ENCODE measurements at regions not wholly inside any gene's neighbourhood (a gene's known extent, or its start where the extent isn't known, plus 50 kb on each side); places are given as distances from the start of the nearest gene placed in this dataset.

DNA sequence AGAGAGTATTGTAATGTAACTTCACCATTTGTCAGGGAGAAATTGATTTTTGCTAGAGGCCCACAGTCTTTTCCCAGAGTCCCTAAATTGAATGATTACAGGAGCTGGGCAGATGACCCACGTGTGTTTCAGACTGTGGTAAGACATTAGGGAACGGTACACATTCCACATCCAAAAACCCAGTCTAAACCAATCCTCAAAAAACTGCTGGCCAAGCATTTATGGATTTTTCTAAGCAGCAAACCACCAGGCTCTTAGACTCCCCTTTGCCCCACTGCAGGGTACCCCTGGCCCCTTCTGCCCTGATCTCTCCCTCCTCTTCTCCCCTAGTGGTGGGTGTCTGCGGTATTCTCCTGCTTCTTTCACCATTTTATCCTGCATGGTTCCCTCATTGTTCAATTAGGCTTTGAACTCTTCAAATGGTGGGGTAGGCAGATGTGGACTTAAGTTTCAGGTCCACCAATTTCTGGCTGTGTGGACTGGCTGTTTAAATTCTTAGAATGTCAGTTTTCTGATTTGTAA, 135.5 kb upstream of the SORCS3 start:
- DNase-seq (ENCODE audit: low read depth in 2 of 2, low spot score in 1 of 2) = no peak

DNA sequence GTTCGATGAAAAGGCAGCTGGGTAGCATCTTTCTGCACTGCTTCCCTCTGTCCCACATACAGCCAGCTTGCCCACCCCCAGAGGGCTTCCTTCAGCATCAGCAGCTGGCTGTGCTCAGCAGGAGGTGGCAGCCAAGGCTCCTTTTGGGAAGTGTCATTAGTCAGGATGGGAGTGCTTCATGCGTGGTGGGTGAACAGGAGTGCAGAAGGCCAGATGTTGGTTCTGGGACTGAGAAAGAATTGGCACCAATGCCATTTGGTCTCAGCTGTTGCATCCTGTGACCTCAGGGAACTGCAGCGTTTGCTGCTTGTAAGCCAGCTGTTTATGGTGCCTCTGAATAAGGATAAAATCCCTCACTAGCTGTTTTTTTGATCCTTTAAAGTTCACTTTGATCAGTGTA, 131.1 kb upstream of the SORCS3 start:
- DNase-seq (ENCODE audit: low read depth in 2 of 2, low spot score in 1 of 2) = no peak

- DNase-seq (ENCODE audit: low read depth in 2 of 2, low spot score in 1 of 2) = no peak
These were observed 130.4 kb upstream of the SORCS3 start for GRCh38 chr10:104510644-104511043.

- no peak for DNase-seq (ENCODE audit: low read depth in 2 of 2, low spot score in 1 of 2)
These were observed 128.3 kb upstream of the SORCS3 start for GRCh38 chr10:104512800-104513199.

- DNase-seq (ENCODE audit: low read depth in 2 of 2, low spot score in 1 of 2) = no peak
These were observed 125.4 kb upstream of the SORCS3 start for GRCh38 chr10:104515678-104516199.

GRCh38 chr10:104516986-104517385, 124.1 kb upstream of the SORCS3 start:
- DNase-seq (ENCODE audit: low read depth in 2 of 2, low spot score in 1 of 2) = no peak

DNA sequence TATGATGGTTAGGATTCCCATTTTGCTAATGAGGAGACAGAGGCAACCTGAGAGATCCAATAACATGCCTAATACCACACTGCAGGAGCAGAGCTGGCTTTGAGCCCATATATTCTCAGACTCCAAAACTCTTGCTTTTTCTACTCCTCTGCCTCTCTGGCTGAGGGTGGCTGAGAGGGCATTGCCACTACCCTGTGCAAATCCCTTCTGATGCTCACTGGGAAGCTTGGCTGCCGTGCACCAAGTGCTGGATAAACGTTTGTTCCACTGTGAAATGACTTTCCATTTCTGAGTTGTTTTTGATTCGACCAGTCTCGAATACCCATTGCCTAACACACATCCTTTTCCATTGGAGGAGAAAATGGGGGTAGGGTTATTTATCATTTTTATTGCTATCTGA, 123.1 kb upstream of the SORCS3 start:
- no peak for DNase-seq (ENCODE audit: low read depth in 2 of 2, low spot score in 1 of 2)

- no peak for DNase-seq (ENCODE audit: low read depth in 2 of 2, low spot score in 1 of 2)
These were observed 122.2 kb upstream of the SORCS3 start for GRCh38 chr10:104518891-104519290.

DNA sequence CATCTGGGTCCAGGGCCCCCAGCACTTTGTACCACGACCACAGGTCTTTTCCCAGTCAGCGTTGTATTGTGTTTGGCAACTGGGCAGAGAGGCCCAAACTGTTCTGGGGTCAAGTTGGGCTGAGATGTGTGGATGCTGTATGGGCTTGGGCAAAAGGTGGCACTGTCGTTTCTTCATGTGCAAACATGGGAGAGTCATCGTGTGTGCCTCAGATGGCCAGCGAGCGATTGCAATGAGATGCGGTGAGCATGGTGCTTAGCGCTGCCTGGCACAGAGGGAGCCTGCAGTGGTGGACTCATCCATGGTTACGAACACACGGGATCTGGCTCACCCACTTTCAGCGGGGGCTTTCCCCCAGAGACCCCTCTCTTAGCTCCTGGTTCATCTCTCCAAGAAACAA, 120.4 kb upstream of the SORCS3 start:
- no peak for DNase-seq (ENCODE audit: low read depth in 2 of 2, low spot score in 1 of 2)

GRCh38 chr10:104521901-104522694, 119.0 kb upstream of the SORCS3 start:
- no peak for DNase-seq (ENCODE audit: low read depth in 2 of 2, low spot score in 1 of 2)

DNA sequence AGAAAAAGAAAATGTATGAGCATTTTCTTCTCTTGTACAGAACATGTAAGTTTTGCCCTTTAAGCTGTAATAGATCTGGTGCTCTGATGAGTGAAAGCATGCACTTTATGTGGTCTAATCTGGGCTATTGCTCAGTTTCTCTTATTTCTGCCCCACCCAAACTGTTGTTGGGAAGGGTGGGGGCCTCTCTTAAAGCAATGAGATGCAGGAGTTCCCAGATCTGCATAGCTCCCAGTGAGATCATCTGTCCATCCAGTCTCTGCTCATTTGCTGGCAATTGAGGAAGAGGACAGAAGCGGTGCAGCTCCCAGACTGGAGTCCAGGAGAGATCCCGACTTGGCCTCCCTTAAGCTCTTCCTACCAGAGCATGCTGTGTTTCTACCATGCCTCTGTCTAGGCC, 114.9 kb upstream of the SORCS3 start:
- no peak for DNase-seq (ENCODE audit: low read depth in 2 of 2, low spot score in 1 of 2)

DNA sequence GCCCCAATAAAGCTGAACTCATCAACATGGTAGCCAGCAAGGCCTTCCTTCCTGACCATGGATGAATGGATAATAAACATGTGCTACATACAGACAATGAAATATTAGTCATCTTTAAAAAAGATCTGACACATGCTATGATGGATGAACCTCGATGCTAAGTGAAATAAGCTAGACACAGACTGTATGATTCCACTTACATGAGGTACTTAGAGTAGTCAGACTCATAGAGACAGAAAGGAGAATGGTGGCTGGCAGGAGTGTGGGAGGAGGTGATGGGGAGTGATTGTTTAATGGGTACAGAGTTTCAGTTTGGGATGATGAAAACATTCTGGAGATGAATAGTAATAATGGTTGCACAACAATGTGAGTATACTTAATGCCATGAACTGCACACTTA, 114.1 kb upstream of the SORCS3 start:
- DNase-seq (ENCODE audit: low read depth in 2 of 2, low spot score in 1 of 2) = no peak

GRCh38 chr10:104540181-104540580, 100.9 kb upstream of the SORCS3 start:
- no peak for DNase-seq (ENCODE audit: low read depth in 2 of 2, low spot score in 1 of 2)

- DNase-seq (ENCODE audit: low read depth in 2 of 2, low spot score in 1 of 2) = no peak
These were observed 99.3 kb upstream of the SORCS3 start for GRCh38 chr10:104541820-104542219.

GRCh38 chr10:104546336-104546735, 94.8 kb upstream of the SORCS3 start:
- no peak for DNase-seq (ENCODE audit: low read depth in 2 of 2, low spot score in 1 of 2)

DNA sequence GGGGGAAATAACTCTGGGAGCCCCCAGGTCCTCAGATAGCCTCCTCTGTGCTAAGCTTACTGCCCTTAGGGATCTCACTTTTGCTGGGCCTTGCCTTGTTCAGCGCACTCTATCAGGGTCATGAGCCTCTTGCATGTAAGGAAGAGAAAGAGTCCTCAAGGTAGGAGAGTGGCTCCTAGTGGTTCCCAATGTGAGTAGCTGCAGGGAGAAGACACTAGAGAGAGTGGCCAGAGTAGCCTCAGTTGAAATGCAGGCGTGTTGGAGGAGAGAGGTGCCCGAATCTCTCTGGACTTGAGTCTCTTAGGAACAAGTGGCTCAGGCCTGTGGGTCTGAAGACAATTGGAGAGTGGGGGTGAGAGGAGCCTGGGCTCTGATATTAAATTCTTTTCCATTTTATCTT, 94.3 kb upstream of the SORCS3 start:
- no peak for DNase-seq (ENCODE audit: low read depth in 2 of 2, low spot score in 1 of 2)

GRCh38 chr10:104548090-104548489, 93.0 kb upstream of the SORCS3 start:
- no peak for DNase-seq (ENCODE audit: low read depth in 2 of 2, low spot score in 1 of 2)

DNA sequence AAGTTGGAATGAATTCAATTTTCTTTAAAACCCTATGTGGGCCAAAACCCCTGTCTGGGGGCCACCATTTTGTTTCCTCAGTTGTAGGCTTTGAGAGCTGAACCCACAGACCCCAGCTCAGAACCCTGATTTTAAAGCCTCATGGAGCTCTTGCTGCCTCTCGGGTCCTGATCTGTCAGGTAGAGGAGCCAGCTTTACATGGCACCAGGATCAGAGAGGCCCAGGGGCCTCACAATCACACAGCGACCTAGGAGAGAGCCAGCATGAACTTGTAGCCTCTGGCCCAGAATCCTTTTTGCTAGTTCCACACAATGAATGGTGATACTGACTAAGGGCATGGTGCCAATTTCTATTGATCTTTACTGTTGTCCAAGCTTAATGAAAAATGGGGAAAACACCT, 84.3 kb upstream of the SORCS3 start:
- no peak for DNase-seq (ENCODE audit: low read depth in 2 of 2, low spot score in 1 of 2)

DNA sequence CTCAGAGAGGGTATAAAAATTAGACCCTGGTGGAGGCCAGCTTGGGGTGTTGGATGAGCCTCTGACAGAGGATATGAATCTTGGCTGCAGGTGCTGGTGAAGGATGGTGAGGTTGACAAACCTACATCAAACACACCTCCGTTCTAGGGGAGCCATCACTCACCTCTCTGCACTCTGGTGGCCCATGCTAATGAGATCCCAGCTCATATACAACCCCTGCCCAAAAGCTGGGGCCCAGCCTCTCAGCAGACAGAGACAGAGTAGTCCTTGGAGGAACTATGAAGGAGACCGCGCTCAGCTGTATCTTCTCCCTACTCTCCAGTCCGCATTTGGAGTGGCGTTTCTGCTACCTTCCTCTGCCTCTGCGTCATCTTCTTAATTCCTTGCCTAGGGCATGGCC, 83.1 kb upstream of the SORCS3 start:
- no peak for DNase-seq (ENCODE audit: low read depth in 2 of 2, low spot score in 1 of 2)

GRCh38 chr10:104559935-104560334, 81.2 kb upstream of the SORCS3 start:
- no peak for DNase-seq (ENCODE audit: low read depth in 2 of 2, low spot score in 1 of 2)

- DNase-seq (ENCODE audit: low read depth in 2 of 2, low spot score in 1 of 2) = no peak
These were observed 78.0 kb upstream of the SORCS3 start for GRCh38 chr10:104563051-104563450.

- DNase-seq (ENCODE audit: low read depth in 2 of 2, low spot score in 1 of 2) = no peak
These were observed 77.5 kb upstream of the SORCS3 start for GRCh38 chr10:104563548-104563947.

DNA sequence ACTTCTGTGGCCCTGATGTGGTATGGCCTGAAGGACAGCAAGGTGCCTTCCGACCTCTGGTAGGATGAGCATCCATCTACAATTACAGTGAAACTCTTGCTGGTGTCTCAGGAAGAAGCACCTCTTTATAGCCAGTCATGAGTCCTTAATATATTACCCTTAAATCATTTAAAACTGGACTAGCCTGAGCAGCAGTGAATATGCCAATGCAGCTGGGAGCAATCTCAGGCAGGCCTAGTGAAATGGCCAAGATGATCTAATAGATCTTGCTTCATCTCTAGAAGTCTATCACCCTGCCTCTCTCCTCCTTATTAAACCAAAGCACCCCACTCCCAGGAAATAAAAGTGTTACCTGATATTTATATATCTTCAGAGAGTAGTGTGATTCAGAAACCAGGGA, 66.7 kb upstream of the SORCS3 start:
- DNase-seq (ENCODE audit: low read depth in 2 of 2, low spot score in 1 of 2) = no peak
